ENCODE measurements at regions not wholly inside any gene's neighbourhood (a gene's known extent, or its start where the extent isn't known, plus 50 kb on each side); places are given as distances from the start of the nearest gene placed in this dataset.

- TF ChIP-seq CTCF (IDR thresholded peaks at IDR 0.05; ENCODE audit: low read depth, low read length, poor library complexity, severe bottlenecking) (no peak), EZH2phosphoT487 (IDR thresholded peaks at IDR 0.05; ENCODE audit: borderline replicate concordance, low read length) (no peak)
Observed at GRCh38 chr2:42117182-42117579, 52.0 kb upstream of the EML4 start.

Data from DOHH2 (cell line).